ENCODE measurements at regions not wholly inside any gene's neighbourhood (a gene's known extent, or its start where the extent isn't known, plus 50 kb on each side); places are given as distances from the start of the nearest gene placed in this dataset.

DNA sequence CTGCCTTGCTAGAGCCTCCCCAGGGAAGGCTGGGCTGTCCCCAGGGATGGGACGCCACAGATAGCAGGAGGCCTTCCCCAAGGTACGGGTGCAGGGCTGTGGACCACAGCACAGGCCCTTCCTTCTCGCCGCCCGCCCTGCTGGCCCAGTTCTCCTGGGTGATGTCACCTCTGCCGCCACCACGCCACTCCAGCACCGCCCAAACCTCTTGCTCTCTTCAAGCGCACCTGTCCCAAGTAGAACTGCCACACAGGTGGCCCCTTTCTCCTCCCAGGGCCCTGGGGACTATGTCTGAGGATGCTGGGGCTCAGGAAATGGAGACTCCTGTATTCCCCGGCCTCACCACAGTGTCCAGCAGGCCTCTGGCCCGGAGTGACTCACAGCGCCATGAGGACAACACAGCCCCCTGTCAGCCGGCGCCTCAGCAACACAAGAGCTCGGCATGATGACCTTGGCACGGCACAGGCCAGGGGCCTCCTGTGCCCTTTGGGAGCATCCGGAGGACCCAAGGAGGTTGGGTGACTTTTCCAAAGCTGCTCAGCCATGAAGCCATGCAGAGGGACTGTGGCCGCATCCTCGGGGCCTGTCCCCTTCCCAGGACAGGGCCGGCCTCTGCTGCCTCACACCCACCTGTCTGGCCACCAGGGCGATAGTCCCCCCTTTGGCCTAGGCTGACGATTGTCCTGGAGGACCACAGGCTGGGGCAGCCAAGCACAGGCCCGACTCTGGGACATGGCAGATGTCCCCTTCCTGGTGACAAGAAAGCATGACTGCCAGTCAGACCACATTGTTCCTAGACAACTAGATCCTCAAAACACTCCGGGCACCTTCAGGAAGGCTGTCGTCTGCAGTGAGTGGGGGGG lies 1023.5 kb downstream of the BRD1 start:
- no peak for DNase-seq

DNA sequence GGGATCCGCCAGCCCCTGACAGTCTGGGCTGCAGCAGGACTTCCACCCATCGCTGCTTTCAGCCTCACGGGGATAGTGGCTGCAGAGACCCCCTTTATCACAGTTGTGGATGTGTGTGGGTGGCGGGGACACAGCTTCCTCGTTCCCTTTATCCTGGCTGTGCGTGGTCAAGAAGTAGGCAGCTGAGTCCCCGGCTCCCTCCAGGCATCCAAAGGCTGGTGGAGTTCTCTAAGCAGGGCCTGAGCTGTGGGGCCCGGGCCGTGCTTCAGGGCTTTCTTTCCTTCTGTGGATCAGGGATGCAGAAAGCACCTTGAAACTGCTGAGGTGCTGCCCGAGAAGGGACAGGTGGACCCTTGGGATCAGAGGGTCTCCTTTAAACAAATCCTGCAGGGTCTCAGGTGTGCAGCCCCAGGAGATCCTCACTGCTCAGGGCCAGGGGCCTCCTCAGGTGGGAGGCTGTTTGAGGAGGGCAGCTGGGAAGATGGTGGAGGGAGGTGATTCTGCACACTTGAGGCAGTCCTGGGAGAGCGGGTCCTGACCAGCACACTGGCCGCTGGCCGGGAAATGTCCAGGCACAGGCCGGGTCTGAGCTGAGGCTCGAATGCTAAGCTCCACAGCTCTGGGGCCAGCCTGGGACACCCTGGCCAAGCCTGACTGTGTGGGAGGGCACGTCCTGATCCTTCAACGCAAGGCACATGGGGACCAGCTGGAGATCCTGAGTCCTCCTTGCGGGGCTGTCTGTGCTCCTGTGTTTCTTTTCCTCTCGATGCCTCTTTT lies 1024.3 kb downstream of the BRD1 start:
- no peak for DNase-seq

DNA sequence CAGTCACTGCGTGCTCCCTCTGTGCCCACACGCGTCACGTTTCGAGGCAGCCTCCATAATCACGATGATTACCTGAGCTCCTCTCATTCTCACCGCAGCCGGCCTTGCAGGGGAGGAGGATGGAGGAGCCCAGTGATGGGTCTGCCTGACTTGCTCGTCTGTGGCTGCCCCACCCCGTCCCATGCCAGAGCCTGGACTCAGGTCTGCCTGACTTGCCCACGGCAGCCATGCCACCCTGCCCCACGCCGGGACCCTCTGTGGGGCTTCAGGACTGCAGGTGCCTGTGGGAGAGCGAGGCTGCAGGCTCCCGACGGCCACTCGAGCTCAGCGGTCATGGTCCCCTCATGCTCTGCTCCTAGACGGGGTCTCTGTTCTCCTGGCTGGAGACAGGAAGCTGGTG lies 1025.1 kb downstream of the BRD1 start:
- no peak for DNase-seq

DNA sequence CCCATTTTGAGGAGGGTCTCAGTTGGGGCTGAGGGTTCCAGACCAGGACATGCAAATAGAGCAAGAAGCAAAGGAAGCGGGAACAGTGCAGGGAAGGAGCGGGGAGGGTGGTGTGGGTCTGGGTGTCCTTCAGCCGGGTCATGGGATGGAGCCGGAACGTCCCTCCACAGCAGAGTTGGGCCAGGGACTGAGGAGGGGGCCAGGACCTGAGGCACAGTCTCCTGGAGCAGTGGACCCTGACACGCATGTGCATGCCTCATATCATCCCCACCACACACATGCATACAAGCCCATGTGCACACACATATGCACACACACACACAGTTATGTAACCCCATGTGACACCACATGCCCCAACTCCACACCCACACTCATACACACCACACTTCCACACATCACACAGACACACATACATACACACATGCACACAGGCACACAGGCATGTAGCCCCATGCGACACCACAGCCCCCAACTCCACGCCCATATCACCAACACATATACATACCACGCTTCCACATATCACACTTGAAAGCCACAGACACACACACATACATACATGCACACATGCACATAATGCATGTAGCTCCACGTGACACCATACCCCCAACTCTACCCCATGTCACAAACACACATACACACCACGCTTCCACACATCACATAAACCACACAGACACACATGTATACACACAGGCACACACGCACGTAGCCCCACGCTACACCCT lies 1026.6 kb downstream of the BRD1 start:
- no peak for DNase-seq

DNA sequence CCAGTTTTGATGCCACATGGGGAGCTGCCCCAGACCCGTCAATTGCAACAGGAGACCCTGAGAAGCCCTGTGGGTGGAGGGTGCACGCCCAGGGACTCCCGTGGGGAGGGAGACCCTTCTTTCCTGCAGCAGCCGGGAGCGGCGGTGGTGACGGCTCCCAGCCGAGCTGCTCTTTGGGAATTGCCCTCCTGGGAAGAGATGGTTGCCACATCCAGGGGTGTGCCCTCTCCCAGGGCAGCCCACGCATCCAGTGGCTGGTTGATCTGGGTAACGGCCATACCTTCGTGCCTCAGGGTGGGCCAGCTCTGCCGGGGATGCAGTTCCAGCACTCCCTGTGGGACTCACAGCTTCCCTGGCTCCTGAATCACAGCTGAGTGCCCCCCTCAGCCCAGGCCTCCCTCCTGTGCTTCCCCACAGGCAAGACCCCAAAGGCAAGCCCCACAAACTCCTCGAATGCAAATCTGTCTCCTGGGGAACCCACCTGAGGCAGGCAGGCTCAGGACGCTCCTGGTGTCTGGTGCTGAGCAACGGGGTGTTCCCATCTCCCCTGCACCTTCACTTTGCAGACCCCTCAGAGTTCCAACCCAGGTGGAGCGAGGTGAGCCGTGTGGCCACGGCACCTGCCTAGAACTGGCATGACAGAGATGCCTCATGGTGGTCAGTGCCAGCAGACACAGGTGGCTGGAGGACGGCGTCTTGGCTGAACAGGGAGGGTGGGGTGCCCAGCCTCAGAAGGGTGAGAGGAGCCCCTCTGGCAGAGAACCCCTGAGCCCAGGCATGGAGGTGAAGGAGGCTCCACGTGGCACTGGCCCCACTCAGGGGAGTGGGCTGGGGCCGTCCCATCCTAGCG lies 1027.4 kb downstream of the BRD1 start:
- no peak for DNase-seq

DNA sequence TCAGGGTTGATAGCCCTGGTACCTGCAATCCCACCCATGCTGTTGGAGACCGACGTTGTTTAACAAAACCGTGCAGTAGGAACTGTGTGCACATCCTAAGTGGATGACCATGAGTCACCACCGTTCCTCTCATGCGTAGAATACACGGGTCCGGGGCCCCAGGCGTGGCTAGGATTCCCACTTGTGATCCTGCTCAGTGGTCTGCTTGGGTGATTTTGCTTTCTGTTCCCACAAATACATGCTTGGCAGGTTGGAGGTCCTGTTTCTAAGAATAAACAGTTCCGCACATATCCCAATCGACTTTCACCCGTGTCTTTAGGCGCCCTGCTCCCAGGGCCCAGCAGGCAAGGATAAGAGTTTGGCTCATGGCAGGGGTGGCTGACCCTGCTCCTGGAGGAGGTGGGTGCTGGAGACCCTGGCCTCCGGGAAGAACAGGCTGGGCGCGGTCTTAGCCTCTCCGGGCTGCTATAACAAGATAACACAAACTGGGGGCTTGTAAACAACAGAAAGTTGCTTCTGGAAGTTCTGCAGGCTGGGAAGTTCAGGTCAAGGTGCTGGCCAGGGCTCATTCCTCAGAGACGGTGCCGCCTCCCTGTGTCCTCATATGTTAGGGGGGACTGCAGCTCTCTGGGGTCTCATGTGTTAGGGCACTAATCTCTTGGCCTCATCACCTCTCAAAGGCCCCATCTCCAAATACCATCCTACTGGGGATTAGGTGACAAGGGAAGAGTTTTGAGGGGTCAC lies 1028.3 kb downstream of the BRD1 start:
- no peak for DNase-seq

DNA sequence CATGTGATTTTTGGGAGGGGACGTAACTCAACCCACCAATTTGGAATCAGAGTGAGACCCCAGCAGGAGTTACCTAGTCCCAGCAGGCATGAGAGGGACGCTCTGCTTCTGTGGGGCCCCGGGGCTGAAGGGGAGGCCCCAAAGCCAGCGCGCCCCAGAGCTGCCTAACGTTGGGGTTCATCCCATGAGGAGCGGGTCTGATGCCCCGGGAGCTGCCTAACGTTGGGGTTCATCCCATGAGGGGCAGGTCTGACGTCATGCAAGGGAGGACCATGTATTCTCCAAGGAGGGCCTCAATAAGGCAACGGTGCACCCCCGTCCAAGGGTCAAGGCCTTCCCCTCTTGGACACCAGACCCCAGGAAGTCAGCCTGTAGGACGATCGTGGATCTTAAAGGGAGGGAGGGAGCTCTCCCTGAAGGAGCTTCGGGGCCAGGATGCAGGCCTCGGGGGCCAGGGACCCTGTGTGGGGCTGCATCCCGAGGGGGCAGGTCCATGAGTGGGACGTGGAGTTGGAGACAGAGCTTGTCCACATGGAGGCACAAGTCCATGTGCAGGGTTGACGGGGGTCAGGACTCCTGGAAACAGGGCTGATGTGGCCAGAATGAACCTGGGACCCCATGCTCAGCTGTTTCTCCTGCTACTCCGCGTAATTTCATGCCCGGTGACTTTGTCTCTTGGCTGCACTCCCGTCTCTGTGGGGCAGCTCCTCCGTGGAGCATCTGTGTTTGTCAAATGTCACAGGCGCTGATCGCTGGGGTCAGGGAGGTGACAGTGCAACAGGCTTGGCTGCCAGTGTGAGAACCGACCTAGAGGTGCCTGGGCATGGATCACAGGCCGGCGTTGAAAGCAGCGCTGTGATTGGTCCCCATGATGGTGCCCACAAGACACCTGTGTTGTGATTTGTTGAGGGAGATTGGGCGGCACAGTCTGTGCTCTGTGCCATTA lies 1029.1 kb downstream of the BRD1 start:
- DNase-seq = no peak

DNA sequence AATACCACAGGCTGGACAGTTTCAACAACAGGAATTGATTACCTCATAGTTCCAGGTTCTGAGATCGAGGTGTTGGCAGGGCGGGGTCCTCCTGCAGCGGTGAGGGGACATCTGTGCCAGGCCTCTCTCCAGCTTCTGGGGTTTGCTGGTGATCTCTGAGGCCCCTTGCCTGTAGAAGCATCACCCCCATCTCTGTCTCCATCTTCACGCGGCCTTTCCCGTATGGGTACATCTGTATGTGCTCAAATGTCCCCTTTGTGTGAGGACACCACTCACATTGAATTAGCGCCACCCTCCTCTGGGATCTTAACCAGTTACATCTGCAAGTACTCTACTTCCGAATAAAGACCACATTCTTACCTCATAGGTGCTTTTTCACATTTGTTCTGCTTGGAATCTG lies 1029.9 kb downstream of the BRD1 start:
- no peak for DNase-seq

DNA sequence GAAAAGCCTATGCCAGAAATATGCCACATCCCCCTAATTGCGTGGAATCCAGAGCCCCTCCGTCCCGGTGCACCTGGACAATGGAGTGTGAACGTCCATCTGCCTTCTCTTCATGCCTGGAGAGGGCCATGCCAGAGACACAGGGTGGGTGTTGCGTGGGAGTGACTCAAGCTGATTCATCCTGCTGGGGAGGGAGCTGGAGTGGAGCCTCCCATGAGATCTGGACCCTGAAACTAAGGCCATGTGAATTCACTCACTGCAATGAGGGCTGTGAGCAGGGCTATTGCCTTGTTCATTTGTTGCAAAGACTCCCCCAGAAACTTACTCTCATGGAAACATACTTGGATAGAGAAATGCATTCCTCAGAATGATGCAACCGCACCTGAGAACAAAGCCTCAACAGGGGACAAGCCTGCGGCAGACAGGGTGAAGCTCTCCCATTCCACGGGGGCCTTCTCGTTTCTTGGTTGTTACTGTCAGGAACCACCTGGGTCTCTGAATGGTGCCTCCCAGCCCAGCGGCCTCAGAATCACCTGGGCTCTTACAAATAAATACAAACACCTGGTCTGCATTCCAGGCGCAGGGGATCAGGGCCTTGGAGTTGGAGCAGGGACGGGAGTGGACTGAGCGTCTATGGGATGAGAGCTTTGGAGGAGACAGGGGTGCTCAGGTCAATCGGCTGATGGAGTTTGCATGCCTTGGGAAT lies 1031.2 kb downstream of the BRD1 start:
- DNase-seq = no peak

DNA sequence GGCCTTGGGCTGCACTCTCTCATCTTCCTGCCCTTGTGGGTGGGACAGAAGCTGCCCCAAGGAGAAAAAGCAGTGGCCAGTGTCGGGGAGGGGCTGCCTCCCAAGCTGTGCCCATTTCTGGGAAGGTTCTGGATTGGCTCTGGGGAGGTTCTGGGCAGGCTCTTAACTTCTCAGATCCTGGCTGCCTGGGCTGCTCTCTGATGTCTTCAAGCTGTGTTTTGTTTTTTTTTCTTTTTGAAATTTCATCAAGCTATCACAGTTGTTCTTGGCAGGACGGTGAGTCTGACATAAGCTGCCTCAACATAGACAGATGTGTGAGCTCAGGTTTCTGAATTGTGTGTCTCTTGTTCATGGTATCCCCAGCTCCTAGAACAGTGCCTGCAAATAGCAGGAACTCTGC lies 1032.0 kb downstream of the BRD1 start:
- DNase-seq = no peak

DNA sequence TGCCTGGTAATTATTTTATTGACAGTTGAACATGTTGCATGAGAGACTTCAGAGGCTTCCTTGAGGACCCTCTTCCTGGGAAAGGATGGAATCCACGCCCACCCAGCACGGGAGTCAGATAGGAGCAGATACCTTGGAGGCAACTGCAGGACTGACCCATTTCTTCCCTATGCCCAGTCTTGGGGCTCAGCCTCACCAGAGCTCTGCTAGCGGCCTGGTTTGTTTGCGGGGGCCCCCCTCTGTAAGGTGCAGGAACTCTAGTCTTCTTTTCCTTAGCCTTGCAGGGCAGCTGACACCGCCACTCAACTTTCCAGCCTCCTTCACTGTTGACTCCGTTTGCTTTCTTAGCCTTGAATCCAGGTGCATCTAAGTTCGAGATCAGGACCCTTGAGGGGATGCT lies 1032.8 kb downstream of the BRD1 start:
- DNase-seq = no peak

DNA sequence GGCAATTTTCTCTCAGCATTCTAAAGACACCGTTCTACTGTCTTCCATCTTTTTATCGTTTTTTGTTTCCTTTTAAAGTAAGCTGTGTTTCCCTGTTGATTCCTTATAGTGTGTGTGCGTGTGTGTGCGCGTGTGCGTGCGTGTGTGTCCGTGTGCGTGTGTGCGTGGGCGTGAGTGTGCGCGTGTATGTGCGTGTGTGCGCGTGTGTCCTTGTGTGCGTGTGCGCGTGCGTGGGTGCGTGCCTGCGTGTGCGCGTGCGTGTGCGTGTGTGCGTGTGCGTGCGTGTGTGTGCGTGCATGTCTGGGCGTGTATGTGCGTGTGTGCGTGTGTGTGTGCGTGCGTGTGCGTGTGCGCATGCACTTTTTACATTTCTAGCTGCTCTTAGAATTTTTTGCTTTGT lies 1033.7 kb downstream of the BRD1 start:
- no peak for DNase-seq

DNA sequence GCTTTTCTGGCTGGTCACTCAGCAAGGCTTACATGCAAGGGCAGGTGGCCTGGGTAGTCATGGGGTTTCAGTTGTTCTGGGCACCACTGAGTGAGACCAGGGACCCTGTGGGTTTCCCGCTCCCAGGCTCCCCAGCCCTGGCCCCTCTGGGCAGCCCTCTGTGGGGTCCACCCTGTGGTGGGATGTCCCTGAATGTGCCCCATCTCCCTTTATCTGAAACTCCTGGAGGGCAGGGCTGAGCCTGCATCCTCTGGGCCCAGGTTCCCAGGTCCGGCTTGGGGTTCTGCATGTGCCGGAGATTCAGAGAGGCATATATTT lies 1041.0 kb downstream of the BRD1 start:
- no peak for DNase-seq

DNA sequence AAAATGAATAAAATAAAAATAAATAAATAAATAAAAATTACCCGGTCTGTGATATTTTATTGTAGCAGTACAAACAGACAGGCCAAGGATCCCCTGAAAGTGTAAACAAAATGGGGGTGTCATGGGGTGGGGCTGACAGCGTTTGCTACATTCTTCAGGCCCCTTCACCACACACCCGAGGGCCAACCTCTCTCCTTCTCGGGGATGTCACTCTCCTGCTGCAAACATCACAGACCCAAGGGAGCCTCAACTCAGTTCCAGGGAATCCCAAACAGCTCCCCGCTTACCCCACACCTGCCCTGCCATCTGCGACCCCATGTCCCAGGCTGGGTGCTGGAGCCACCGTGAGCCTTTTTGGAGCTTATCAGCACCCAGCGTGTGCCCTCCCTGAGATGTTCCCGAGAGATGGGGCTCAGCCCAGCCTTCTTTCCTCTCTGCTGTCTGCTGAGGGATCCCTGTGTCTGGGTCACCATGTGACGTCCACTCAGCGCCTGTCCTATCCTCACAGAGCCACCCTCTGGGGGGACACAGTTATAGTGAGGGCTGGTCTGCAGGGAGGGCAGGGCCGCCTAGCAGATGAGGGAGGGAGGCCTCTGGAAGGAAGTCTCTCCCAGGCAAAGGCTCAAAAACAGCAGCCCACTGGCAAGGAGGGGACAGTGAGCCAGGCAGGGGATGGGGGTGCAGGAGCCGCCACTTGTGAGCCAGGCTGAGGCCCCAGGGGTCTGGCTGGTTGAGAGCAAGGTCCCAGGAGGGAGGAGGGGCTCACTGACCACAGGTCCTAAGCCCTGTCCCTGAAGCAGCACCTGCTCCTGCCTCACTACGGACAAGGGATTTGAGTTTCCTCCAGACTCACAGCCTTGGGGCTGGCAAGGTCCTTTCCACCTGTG lies 1041.6 kb downstream of the BRD1 start:
- no peak for DNase-seq

DNA sequence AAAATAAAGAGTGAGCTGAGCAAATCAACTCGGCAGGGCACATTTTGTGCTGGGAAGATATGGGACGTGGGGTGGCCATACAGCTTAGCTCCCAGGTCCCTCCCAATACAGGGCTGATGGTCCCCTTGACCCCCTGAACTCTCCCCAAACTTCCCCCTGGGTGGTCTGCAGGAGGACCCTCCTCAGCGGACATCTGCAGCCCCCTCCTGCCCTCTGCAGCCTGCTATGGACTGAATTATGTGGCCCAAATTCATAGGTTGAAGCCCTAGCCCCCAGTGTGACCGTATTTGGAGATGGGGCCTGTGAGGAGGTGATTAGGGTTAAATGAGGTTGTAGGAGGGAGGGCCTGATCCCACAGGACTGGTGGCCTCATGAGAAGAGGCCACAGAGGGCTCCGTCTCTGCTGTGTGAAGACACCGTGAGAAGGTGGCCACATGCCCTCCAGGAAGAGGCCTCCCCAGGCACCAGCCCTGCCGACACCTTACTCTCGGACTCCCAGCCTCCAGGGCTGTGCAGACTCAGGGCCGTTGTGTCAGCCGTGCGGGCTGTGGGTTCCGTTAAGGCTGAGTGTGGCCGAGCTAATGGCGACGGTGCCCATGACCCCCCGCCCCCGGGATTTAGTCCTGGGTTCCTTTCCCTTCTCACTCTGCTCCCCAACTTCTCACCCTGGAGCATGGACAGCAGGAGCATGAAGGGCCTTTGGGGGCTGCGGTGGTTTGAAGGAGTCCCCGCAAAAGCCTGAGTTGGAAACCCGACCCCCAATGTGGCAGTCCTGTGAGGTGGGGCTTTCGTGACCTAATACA lies 1042.8 kb downstream of the BRD1 start:
- no peak for DNase-seq

DNA sequence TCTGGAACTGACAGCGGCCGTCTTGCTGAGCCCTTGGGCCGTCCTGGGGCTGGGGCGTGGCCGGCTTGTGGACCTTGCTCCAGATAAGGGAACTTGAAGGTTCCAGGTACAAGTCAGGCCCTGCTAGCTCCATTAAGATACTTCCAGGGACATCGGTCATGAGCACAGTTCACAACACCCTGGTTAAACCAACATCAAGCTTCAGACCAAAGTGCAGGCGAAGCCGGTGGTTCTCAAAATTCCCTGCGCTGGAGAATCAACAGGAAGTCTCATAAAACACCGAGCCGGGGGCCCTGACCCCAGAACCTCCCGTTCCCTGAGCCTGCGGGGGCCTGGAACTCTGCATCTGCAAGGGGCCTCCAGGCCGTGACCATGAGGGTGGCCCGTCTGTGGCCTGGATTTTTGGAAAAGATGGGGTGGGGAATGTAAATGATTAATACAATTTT lies 1043.8 kb downstream of the BRD1 start:
- no peak for DNase-seq

DNA sequence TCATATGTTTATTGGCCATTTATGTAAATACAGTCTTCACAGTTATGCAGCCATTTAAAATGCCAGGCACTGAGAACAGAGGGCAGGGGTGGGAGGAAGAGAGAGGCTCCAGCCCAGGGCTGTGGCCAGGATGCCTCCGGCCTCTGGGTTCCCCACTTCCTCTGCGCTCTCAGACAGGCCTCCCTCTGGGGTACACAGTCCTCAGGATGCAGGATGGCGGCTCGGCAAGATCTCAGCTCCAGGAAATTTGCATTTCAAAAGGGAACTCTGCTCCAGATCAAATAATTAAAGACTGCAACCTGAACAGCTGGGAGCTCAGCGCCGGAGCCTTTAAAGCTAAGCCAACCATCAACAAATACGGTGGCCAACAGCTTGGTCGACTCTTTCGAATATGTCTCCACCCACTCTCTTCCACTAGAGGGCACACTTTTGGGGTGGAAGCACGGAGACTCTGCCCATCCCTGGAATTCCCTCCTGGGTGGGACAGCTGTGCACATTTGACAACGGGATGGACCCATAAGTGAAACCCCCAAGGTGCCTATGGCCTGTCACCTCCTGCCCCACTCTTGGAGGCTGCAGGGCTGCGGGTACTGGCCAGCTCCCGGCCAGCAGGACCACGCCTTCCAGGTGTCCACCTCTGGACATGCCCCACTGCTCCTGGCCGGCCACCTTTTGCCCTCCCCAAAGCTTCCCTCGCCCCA lies 1044.7 kb downstream of the BRD1 start:
- no peak for DNase-seq

DNA sequence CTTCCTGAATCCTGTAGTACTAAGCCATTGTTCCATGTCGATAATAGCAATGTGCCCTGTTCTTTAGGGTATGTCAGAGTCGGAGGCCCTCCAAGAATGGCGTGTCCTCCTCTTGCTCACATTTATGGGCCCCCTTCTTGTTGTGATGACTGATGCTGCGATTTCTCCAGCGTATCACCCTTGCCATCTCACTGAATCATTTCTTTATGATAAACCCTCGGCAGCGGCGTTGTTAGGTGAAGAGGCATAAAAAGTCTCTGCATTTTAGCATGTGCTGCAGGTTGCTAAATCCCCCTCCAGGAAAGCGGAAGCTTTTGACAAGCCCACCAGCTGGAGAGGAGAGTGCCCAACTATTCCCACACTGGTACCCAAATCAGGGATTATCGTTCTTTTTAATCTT lies 1045.3 kb downstream of the BRD1 start:
- DNase-seq = no peak

Data from NCI-H1105 (cell line).